SH-SY5Y (cell line): ENCODE measurements at regions not wholly inside any gene's neighbourhood (a gene's known extent, or its start where the extent isn't known, plus 50 kb on each side); places are given as distances from the start of the nearest gene placed in this dataset.

Experiments used
- GATA2 ChIP-seq: IDR thresholded peaks from 2 replicates; pipeline ENCODE4 v1.6.1; 2011; ENCODE audit warnings: mild to moderate bottlenecking, low read depth, low read length
- GATA3 ChIP-seq: IDR thresholded peaks from 2 replicates; pipeline ENCODE4 v1.6.1; 2011; ENCODE audit warnings: low read depth, mild to moderate bottlenecking, low read length, moderate library complexity

GRCh38 chr3:73706771-73707170 is 82.0 kb upstream of the PDZRN3 start:
- TF ChIP-seq GATA2 (no peak), GATA3 (no peak)
